Osteocyte (in vitro differentiated cells): ENCODE measurements at regions not wholly inside any gene's neighbourhood (a gene's known extent, or its start where the extent isn't known, plus 50 kb on each side); places are given as distances from the start of the nearest gene placed in this dataset.

Experiments
- DNase-seq: peaks from one replicate; pipeline ENCODE4 v3.0.0; 2021; ENCODE audit warnings: mixed read lengths; ENCODE audit not compliant: unreplicated experiment; ENCODE audit errors: extremely low spot score
- H3K27ac Mint-ChIP-seq: one replicate; pipeline ENCODE4 v1.8.0; 2021; ENCODE audit warnings: mild to moderate bottlenecking, mixed read lengths; ENCODE audit not compliant: unreplicated experiment
- H3K27me3 Mint-ChIP-seq: one replicate; pipeline ENCODE4 v1.8.0; 2021; ENCODE audit warnings: mixed read lengths; ENCODE audit not compliant: unreplicated experiment
- H3K36me3 Mint-ChIP-seq: one replicate; pipeline ENCODE4 v1.8.0; 2021; ENCODE audit warnings: mixed read lengths; ENCODE audit not compliant: unreplicated experiment
- H3K4me1 Mint-ChIP-seq: one replicate; pipeline ENCODE4 v1.8.0; 2021; ENCODE audit warnings: mixed read lengths; ENCODE audit not compliant: unreplicated experiment
- H3K4me3 Mint-ChIP-seq: one replicate; pipeline ENCODE4 v1.8.0; 2021; ENCODE audit warnings: mild to moderate bottlenecking, moderate library complexity, mixed read lengths; ENCODE audit not compliant: unreplicated experiment
- H3K9me3 Mint-ChIP-seq: one replicate; pipeline ENCODE4 v1.8.0; 2021; ENCODE audit warnings: mixed read lengths; ENCODE audit not compliant: unreplicated experiment
- TF ChIP-seq, protein P1 (sequence below): fragments of 200-600 bp; sonication (generic); IDR thresholded peaks from 2 replicates; pipeline ENCODE4 v1.5.0; 2021; ENCODE audit warnings: antibody characterized with exemption, mild to moderate bottlenecking, moderate library complexity

DNA sequence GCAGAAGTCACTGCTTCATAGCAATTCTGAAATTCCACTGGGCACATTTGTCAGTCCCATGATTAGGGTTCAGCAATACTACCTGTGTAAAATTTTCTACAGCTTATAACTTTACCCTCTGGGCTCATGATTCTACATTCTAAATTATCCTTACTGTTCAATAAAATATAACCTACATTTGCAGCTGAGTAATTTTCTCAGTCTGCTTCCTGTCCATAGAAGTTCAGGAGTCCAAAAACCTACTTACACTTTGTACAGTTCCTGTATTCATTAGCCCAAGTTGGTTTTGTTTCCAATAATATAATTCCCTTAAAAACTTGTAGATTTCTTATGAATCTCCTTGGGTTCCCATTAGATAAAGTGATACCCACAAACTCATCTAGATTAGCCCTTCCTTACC, 295.3 kb downstream of the SP3 start:
- TF ChIP-seq, protein P1, sequence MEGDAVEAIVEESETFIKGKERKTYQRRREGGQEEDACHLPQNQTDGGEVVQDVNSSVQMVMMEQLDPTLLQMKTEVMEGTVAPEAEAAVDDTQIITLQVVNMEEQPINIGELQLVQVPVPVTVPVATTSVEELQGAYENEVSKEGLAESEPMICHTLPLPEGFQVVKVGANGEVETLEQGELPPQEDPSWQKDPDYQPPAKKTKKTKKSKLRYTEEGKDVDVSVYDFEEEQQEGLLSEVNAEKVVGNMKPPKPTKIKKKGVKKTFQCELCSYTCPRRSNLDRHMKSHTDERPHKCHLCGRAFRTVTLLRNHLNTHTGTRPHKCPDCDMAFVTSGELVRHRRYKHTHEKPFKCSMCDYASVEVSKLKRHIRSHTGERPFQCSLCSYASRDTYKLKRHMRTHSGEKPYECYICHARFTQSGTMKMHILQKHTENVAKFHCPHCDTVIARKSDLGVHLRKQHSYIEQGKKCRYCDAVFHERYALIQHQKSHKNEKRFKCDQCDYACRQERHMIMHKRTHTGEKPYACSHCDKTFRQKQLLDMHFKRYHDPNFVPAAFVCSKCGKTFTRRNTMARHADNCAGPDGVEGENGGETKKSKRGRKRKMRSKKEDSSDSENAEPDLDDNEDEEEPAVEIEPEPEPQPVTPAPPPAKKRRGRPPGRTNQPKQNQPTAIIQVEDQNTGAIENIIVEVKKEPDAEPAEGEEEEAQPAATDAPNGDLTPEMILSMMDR, result no peak
- no peak for DNase-seq
- Mint-ChIP-seq H3K4me1 (peaks cover 7% of the 10 kb centered on the region), H3K4me3 (no peak overlapping the region), H3K9me3 (no peaks in the 10 kb centered on the region), H3K27ac (no peak overlapping the region), H3K27me3 (no peaks in the 10 kb centered on the region), H3K36me3 (no peaks in the 10 kb centered on the region)

DNA sequence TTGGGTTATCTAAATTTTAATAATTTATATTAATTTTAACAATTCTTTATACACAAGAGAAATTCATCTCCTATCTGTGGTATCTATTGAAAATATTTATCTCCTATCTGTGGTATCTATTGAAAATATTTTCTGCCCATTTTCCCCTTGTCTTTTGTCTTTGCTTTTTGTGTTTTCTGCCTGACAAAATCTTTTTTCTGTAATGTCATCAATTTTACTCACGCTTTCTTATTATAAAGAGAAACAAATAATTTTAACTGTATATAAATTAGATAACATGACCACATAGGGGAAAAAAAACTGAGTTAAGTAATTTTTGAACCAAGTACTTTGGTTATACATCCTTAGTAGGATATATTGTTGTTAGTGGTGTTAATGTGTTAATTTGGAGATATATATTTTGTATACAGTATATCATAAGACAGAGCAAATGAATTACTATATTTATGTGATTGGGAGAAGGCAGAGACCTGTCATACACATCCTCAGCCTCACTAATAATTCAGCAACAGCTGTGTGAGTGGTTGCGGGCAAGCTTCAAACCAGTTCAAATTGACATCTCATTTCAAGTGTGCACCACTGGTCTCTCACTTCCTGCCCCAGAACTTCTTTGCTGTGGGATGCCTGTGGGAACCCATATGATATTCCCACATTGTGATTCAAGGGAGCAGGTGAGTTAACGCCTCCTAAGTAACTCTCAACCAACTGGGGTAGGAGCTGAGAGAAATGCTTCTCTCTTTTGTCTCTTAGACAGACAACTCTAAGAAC, 292.4 kb downstream of the SP3 start:
- Mint-ChIP-seq H3K9me3 (no peaks in the 10 kb centered on the region), H3K27ac (no peak overlapping the region), H3K36me3 (no peaks in the 10 kb centered on the region), H3K4me1 (peaks cover 9% of the 10 kb centered on the region), H3K4me3 (no peak overlapping the region), H3K27me3 (no peaks in the 10 kb centered on the region)
- TF ChIP-seq, protein P1, result no peak
- DNase-seq, result no peak

DNA sequence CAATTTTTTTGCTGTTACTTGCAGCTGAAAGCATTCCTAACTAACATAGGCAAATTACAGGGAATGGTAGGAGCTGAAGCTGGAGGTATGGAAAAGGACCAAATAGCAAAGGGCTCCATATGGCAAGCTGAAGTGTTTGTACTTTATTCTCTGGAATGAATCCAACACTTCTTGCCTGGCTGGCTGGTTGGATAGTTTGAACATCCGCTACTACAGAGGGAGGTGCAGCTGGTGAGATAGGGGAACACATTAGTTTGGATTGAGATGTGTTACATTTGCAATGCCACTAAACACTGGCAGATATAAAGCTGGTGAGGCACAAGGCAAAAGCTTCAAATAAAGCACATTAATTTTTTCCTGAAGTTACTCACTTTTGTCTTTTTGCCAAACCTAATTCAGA, 291.5 kb downstream of the SP3 start:
- H3K9me3 Mint-ChIP-seq, result no peaks in the 10 kb centered on the region
- no peak for DNase-seq
- H3K4me3 Mint-ChIP-seq, result no peak overlapping the region
- no peaks in the 10 kb centered on the region for H3K36me3 Mint-ChIP-seq
- TF ChIP-seq, protein P1, result no peak
- peaks cover 9% of the 10 kb centered on the region for H3K4me1 Mint-ChIP-seq
- H3K27me3 Mint-ChIP-seq, result no peaks in the 10 kb centered on the region
- no peak overlapping the region for H3K27ac Mint-ChIP-seq

DNA sequence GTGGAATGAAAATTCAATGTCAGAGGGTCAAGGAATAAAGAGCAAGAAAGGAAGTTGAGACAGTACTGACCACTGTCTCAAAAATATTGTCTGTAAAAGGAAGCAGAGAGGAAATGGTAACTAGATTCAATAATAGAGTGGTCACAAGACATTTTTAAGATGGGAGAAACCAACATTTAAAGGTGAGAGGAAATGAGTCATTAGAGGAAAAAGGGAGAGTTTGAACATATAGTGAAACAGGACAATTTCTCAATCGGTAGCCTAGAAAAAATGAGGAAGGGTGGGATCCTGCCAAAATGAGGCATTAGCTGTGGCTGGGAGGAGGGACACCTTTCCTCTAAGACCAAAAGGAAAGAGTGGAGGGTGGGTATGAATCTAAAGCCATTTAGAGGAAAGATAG, 288.5 kb downstream of the SP3 start:
- Mint-ChIP-seq H3K27ac (no peak overlapping the region), H3K9me3 (no peaks in the 10 kb centered on the region), H3K4me3 (no peak overlapping the region), H3K4me1 (peaks cover 13% of the 10 kb centered on the region), H3K27me3 (no peaks in the 10 kb centered on the region), H3K36me3 (no peaks in the 10 kb centered on the region)
- DNase-seq, result no peak
- TF ChIP-seq, protein P1, result no peak

DNA sequence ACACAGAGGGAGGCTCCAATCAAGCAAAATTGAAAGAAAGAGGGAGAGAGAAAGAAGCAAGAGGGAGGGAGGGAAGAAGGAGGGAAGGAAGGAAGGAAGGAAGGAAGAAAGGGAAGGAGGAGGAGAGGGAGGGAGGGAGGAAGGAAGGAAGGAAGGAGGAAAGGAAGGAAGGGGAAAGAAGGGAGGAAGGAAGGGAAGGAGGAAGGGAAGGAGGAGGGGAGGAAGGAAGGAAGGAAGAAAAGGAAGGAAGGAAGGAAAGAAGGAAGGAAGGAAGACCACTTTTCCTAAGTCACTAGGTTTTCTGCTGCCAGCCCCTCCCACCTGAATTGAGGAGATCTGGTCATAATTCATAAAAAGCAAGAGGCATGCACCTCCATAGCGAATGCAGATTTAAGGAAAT, 287.0 kb downstream of the SP3 start:
- H3K36me3 Mint-ChIP-seq, result no peaks in the 10 kb centered on the region
- no peak overlapping the region for H3K4me3 Mint-ChIP-seq
- no peak overlapping the region for H3K27ac Mint-ChIP-seq
- TF ChIP-seq, protein P1, result no peak
- no peaks in the 10 kb centered on the region for H3K27me3 Mint-ChIP-seq
- H3K9me3 Mint-ChIP-seq, result no peaks in the 10 kb centered on the region
- H3K4me1 Mint-ChIP-seq, result peaks cover 18% of the 10 kb centered on the region
- DNase-seq, result no peak
